GM12873 (cell line): ENCODE measurements at regions not wholly inside any gene's neighbourhood (a gene's known extent, or its start where the extent isn't known, plus 50 kb on each side); places are given as distances from the start of the nearest gene placed in this dataset.

Experiments used
- TF ChIP-seq, protein P1 (sequence below): IDR thresholded peaks from 2 replicates; pipeline ENCODE4 v1.5.1; 2012; ENCODE audit warnings: low read depth, mild to moderate bottlenecking, moderate library complexity, low read length, control low read depth; ENCODE audit not compliant: insufficient read depth; ENCODE audit errors: missing control alignments

DNA sequence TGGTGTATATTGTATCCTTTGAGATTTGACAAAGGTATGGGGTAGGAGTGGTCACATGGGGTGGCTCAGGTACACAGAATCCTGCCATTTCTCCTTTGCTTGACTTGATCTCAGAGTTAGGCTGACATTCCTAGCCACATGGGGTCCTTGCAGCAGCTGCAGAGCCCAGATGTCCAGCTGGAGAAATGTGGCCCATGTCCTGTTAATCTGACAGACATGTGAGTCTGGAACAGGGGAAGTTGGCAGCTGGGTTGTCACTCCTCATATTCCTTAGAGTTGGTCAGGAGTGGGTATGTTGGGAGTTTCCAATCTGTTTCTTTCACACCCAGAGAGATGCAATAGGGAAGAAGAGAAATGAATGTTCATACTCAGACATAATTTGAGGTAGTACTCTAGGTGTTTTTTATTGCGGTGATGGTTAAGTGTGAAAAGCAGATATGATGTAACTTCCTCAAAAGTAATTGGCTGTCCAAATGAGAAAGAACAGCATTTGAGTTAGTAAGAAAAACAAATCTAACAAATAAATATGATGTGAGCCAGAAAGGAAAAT is 402.6 kb upstream of the MEIS1 start:
- TF ChIP-seq, protein P1, sequence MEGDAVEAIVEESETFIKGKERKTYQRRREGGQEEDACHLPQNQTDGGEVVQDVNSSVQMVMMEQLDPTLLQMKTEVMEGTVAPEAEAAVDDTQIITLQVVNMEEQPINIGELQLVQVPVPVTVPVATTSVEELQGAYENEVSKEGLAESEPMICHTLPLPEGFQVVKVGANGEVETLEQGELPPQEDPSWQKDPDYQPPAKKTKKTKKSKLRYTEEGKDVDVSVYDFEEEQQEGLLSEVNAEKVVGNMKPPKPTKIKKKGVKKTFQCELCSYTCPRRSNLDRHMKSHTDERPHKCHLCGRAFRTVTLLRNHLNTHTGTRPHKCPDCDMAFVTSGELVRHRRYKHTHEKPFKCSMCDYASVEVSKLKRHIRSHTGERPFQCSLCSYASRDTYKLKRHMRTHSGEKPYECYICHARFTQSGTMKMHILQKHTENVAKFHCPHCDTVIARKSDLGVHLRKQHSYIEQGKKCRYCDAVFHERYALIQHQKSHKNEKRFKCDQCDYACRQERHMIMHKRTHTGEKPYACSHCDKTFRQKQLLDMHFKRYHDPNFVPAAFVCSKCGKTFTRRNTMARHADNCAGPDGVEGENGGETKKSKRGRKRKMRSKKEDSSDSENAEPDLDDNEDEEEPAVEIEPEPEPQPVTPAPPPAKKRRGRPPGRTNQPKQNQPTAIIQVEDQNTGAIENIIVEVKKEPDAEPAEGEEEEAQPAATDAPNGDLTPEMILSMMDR, result no peak

DNA sequence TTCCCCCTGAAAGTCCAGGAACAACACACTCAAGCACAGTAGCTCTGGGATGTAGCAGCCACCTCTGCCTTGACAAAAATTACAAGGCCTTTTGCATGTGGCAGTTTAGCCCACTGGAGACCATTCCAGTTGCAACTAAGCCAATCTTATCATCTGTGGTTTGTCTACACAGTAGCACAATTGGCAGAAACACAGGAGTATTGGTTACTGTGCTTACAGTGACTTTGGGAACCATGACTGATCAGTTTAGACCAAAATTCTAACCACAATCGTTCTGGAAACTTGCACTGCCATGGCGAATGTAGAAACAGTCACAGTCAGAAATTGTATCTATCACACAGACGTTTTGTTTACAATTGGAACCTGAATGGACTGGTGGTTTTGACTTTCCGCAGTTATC is 403.7 kb upstream of the MEIS1 start:
- TF ChIP-seq, protein P1, result no peak

DNA sequence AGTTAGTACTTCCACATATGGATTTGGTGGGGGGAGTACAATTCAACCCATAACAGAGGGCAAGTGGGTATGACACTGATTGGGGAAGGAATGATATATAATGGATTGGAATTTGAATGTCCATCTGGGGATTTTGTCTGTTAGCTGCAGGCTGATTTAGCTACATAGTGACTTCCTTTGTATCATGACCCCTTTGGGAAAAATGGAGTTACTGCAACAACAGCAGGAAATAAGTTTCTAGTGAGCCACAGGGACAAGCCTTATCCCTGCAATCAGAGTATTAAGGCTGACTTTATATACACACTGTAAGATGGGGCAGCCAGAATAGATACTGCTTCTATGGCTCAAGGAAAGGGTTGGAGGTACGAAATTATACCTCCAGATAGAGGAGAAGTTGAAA is 404.4 kb upstream of the MEIS1 start:
- TF ChIP-seq, protein P1, result no peak

DNA sequence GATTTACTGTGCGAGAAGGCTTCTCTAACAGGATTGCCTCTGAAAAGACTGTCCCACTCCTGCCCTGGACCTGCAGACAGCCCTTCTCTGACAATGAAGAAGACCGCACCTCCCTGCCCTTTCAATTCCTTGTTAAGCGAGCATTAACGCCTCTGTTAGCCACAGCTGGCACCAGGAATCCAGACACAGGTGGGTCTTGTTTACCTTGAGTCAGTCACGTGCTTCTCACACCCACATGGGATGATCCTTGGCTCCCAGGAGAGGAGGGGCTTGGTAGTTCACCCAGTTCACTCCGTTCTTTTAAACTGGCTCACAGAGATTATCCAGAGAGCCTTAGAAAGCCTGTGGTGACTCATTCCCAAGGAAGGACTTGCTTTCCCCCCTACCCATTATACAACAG is 410.5 kb upstream of the MEIS1 start:
- TF ChIP-seq, protein P1, result no peak

DNA sequence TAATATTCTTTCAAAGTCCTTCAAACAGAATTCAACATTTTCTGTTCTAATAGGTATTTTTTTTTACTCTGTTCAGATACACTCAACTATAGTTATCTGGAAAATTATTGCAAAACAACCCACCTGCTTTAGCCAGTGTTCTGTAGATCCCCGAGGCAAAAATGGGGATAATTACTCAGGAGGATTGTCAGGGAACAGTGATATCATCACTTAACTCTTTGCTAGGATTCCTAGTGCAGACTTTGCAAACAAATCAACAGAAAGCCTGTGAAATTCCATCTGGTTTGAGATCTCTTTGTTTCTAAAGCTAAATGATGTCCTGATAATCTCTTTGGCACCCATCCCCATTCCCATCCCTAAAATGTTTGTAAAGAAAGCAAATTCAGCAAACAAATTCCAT is 413.6 kb upstream of the MEIS1 start:
- TF ChIP-seq, protein P1, result no peak

DNA sequence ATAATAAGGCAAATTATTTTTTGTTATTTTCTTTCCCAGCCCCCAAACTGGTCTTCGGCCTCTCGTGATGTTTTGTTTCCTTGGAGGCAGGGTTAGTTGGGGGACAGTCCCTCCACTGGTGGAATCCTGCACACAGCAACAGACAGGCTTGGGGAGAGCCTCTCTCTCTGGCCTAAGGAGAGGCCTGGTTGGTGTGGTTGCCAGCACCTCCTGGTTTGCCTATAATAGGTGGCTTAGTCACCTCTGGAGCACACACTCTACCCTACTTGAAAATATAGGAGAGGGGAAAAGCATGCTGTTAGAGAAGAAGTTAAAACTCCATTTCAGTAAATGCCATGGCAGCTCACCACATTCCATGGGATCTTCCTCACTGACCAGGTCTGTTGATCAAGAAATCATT is 417.2 kb upstream of the MEIS1 start:
- TF ChIP-seq, protein P1, result no peak

DNA sequence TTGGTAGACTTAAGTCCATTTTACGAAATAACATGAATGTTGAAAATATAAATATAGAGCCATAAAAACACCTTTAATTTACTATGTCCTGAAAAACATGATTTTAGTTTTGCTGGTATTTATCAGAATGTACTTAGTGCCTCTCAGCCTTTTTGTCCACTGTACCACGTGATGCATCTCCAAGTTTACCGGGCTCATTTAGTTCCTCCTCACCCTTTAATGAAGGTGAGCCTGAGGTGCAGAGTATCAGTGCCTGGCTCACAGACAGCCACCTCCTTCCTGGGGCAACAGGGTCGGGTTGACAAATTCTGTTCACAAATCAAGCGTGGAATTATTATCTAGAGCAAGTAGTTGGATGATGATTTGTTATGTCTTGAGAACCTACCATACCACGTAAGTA is 420.5 kb upstream of the MEIS1 start:
- TF ChIP-seq, protein P1, result no peak
